ENCODE measurements at regions not wholly inside any gene's neighbourhood (a gene's known extent, or its start where the extent isn't known, plus 50 kb on each side); places are given as distances from the start of the nearest gene placed in this dataset.

DNA sequence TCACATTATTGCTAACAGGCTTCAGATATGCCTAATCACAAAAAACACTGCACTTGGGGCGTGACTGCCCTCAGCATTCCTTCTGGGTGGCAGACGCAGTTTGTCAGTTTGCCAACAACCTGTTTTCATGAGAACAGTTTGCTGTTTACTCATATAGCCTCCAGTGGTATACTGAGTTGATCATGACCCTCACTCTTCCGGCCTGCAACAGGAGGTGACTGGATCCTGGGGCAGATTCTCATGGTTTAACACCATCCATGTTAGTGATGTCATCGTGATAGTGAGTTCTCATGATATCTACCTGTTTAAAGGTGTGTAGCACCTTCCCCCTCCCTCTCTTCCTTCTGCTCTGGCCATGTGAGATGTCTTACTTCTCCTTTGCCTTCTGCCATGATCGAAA is 555.2 kb downstream of the PLPP3 start:
- Histone ChIP-seq H3K4me3 (replicated peaks; ENCODE audit: insufficient read depth, low read length) (no peak overlapping the region), H3K27me3 (ENCODE audit: insufficient read depth, poor library complexity, severe bottlenecking) (no peaks in the 10 kb centered on the region), H3K27ac (replicated peaks) (no peak overlapping the region)
- TF ChIP-seq, protein P1, sequence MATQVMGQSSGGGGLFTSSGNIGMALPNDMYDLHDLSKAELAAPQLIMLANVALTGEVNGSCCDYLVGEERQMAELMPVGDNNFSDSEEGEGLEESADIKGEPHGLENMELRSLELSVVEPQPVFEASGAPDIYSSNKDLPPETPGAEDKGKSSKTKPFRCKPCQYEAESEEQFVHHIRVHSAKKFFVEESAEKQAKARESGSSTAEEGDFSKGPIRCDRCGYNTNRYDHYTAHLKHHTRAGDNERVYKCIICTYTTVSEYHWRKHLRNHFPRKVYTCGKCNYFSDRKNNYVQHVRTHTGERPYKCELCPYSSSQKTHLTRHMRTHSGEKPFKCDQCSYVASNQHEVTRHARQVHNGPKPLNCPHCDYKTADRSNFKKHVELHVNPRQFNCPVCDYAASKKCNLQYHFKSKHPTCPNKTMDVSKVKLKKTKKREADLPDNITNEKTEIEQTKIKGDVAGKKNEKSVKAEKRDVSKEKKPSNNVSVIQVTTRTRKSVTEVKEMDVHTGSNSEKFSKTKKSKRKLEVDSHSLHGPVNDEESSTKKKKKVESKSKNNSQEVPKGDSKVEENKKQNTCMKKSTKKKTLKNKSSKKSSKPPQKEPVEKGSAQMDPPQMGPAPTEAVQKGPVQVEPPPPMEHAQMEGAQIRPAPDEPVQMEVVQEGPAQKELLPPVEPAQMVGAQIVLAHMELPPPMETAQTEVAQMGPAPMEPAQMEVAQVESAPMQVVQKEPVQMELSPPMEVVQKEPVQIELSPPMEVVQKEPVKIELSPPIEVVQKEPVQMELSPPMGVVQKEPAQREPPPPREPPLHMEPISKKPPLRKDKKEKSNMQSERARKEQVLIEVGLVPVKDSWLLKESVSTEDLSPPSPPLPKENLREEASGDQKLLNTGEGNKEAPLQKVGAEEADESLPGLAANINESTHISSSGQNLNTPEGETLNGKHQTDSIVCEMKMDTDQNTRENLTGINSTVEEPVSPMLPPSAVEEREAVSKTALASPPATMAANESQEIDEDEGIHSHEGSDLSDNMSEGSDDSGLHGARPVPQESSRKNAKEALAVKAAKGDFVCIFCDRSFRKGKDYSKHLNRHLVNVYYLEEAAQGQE (IDR thresholded peaks at IDR 0.05; ENCODE audit: insufficient replicate concordance, low read depth) = no peak
- TF ChIP-seq, protein P2, sequence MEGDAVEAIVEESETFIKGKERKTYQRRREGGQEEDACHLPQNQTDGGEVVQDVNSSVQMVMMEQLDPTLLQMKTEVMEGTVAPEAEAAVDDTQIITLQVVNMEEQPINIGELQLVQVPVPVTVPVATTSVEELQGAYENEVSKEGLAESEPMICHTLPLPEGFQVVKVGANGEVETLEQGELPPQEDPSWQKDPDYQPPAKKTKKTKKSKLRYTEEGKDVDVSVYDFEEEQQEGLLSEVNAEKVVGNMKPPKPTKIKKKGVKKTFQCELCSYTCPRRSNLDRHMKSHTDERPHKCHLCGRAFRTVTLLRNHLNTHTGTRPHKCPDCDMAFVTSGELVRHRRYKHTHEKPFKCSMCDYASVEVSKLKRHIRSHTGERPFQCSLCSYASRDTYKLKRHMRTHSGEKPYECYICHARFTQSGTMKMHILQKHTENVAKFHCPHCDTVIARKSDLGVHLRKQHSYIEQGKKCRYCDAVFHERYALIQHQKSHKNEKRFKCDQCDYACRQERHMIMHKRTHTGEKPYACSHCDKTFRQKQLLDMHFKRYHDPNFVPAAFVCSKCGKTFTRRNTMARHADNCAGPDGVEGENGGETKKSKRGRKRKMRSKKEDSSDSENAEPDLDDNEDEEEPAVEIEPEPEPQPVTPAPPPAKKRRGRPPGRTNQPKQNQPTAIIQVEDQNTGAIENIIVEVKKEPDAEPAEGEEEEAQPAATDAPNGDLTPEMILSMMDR (IDR thresholded peaks at IDR 0.05; ENCODE audit: insufficient read depth, low read length) = no peak
- TF ChIP-seq GABPA (IDR thresholded peaks at IDR 0.05; ENCODE audit: low read depth) (no peak), SPI1 (IDR thresholded peaks at IDR 0.05; ENCODE audit: borderline replicate concordance, low read depth) (no peak), POLR2AphosphoS5 (IDR thresholded peaks at IDR 0.05; ENCODE audit: low read depth) (no peak)
- DNase-seq (ENCODE audit: low read depth in 1 of 2, low spot score in 1 of 2) = no peak

DNA sequence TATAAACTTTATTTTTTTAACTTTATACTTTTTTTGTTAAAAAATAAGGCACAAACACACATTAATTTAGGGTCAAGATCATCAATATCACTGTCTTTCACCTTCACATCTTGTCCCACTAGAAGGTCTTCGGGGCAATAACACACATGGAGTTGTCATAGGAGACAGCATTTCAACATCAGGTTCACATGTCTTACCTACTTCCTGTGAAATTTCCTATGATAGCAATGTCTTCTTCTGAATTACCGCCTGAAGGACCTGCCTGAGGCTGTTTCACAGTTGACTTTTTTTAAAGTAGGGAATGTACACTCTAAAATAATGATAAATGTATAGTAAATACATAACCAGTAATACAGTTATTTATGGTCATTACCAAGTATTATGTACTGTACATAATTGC is 559.4 kb downstream of the PLPP3 start:
- H3K27me3 ChIP-seq (ENCODE audit: insufficient read depth, poor library complexity, severe bottlenecking) = no peaks in the 10 kb centered on the region
- no peak for TF ChIP-seq GABPA (IDR thresholded peaks at IDR 0.05; ENCODE audit: low read depth)
- TF ChIP-seq POLR2AphosphoS5 (IDR thresholded peaks at IDR 0.05; ENCODE audit: low read depth) = no peak
- TF ChIP-seq SPI1 (IDR thresholded peaks at IDR 0.05; ENCODE audit: borderline replicate concordance, low read depth) = no peak
- TF ChIP-seq, protein P2 (IDR thresholded peaks at IDR 0.05; ENCODE audit: insufficient read depth, low read length) = no peak
- TF ChIP-seq, protein P1 (IDR thresholded peaks at IDR 0.05; ENCODE audit: insufficient replicate concordance, low read depth) = no peak

DNA sequence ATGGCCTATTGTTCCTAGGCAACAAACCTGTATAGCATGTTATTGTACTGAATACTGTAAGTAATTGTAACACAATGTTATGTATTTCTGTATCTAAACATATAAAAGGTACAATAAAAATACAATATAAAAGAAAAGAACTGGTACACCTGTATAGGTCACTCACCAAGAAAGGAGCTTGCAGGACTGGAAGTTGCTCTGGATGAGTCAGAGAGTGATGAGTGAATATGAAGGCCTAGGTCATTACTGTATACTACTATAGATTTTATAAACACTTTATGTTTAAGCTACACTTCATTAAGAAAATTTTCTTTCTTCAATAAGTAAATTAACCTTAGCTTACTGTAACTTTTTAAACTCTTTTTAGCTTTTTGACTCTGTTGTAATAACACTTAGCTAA is 559.9 kb downstream of the PLPP3 start:
- TF ChIP-seq, protein P1 (IDR thresholded peaks at IDR 0.05; ENCODE audit: insufficient replicate concordance, low read depth) = no peak
- TF ChIP-seq GABPA (IDR thresholded peaks at IDR 0.05; ENCODE audit: low read depth) (no peak), SPI1 (IDR thresholded peaks at IDR 0.05; ENCODE audit: borderline replicate concordance, low read depth) (no peak), POLR2AphosphoS5 (IDR thresholded peaks at IDR 0.05; ENCODE audit: low read depth) (no peak)
- TF ChIP-seq, protein P2 (IDR thresholded peaks at IDR 0.05; ENCODE audit: insufficient read depth, low read length) = no peak
- no peak overlapping the region for H3K4me3 ChIP-seq (replicated peaks; ENCODE audit: insufficient read depth, low read length)
- no peaks in the 10 kb centered on the region for H3K27me3 ChIP-seq (ENCODE audit: insufficient read depth, poor library complexity, severe bottlenecking)
- no peak for DNase-seq (ENCODE audit: low read depth in 1 of 2, low spot score in 1 of 2)
- H3K27ac ChIP-seq (replicated peaks) = no peak overlapping the region

More for the DNA sequence above, 559.4 kb downstream of the PLPP3 start:
- DNase-seq (ENCODE audit: low read depth in 1 of 2, low spot score in 1 of 2) = no peak
- no peak overlapping the region for H3K4me3 ChIP-seq (replicated peaks; ENCODE audit: insufficient read depth, low read length)
- no peak overlapping the region for H3K27ac ChIP-seq (replicated peaks)
